HL-60 (cell line): ENCODE measurements at regions not wholly inside any gene's neighbourhood (a gene's known extent, or its start where the extent isn't known, plus 50 kb on each side); places are given as distances from the start of the nearest gene placed in this dataset.

ENCODE experiments used
- CTCF ChIP-seq: IDR thresholded peaks from one replicate; pipeline ENCODE4 v1.5.1; 2011; ENCODE audit warnings: low read length, control low read depth, inconsistent platforms; ENCODE audit not compliant: insufficient read depth
- GABPA ChIP-seq: IDR thresholded peaks from 2 replicates; pipeline ENCODE4 v1.6.1; 2012; ENCODE audit warnings: low read depth
- POLR2AphosphoS5 ChIP-seq: IDR thresholded peaks from 2 replicates; pipeline ENCODE4 v1.6.1; 2012; ENCODE audit warnings: low read depth
- REST ChIP-seq: IDR thresholded peaks from 2 replicates; pipeline ENCODE4 v1.6.1; 2012; ENCODE audit warnings: low read depth; ENCODE audit not compliant: insufficient replicate concordance

- no peak for TF ChIP-seq REST
- TF ChIP-seq CTCF = no peak
- TF ChIP-seq POLR2AphosphoS5 = no peak
- no peak for TF ChIP-seq GABPA
Observed at GRCh38 chr11:70744396-70745185, 346.3 kb downstream of the CTTN start.
